ENCODE measurements at regions not wholly inside any gene's neighbourhood (a gene's known extent, or its start where the extent isn't known, plus 50 kb on each side); places are given as distances from the start of the nearest gene placed in this dataset.

DNA sequence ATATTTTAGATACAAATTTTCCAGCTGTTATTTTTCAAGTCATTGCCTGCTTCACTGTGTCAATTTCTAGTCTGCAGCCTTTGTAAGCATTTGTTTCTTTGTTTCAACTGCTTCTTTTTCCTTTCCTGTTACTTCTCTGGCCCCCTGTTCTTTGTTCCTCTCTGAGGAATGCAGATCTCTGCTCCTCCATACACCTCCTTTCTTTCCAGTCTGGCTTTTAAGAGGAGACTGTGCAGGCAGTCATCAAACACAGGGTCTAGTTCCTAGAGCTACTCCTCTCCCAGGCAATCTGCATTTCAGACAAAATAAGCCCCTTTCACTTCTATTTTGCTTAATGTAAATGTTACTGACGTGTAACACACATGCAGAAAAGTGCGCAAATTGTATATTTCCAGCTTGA lies 502.9 kb downstream of the PDCD6IP start:
- no peak overlapping the region for H2AFZ ChIP-seq (ENCODE audit: low read depth, low read length)
- BruUV-seq (replicated peaks), result no TSS peak
- ChIA-PET POLR2A (no interaction called here), CTCF (interaction anchor here (0.7 to 2.5 kb wide), 2 partner anchors 16 to 41 kb away, joined by 3 to 9 read pairs; no protein-coding TSS in a partner anchor)
- no peaks in the 10 kb centered on the region for H3K79me2 ChIP-seq (ENCODE audit: control insufficient read depth, insufficient read depth, low read length)
- H4K20me1 ChIP-seq (replicated peaks; ENCODE audit: control insufficient read depth, extremely low read depth, insufficient read depth, low read length), result no peaks in the 10 kb centered on the region
- H3K27ac ChIP-seq (ENCODE audit: insufficient read depth, low read depth, low read length), result no peak overlapping the region
- dilution Hi-C loops (cut with MboI; ENCODE audit: extremely low pct_ligation_motif_present, low sequenced_read_pairs), result no loop called here
- FAIRE-seq, result no peak
- H3K9me3 ChIP-seq (replicated peaks; ENCODE audit: control insufficient read depth, insufficient read depth, low read length), result no peaks in the 10 kb centered on the region
- H3K27me3 ChIP-seq (ENCODE audit: control insufficient read depth in 2 of 2, insufficient read depth in 2 of 2, low read length in 2 of 2), result no peaks in the 10 kb centered on the region
- intact Hi-C loops (cut with micrococcal nuclease), result no loop called here
- H3K36me3 ChIP-seq (ENCODE audit: control insufficient read depth in 2 of 2, extremely low read depth in 1 of 2, insufficient read depth in 2 of 2, low read length in 2 of 2), result no peaks in the 10 kb centered on the region
- H3K4me3 ChIP-seq (replicated peaks in 1 of 3; ENCODE audit: insufficient read depth in 1 of 3, low read depth in 1 of 3, low read length in 3 of 3), result no peak overlapping the region
- TF ChIP-seq, protein P1, sequence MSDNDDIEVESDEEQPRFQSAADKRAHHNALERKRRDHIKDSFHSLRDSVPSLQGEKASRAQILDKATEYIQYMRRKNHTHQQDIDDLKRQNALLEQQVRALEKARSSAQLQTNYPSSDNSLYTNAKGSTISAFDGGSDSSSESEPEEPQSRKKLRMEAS (IDR thresholded peaks at IDR 0.05; ENCODE audit: insufficient read depth, insufficient read length), result no peak
- TF ChIP-seq POLR2AphosphoS5 (IDR thresholded peaks at IDR 0.05; ENCODE audit: insufficient read depth, low read depth, low read length) (no peak), MYC (IDR thresholded peaks at IDR 0.05; ENCODE audit: low read depth, low read length) (no peak), GATA2 (IDR thresholded peaks at IDR 0.05; ENCODE audit: insufficient read depth, insufficient read length, low read depth, low read length) (no peak), EZH2 (IDR thresholded peaks at IDR 0.05; ENCODE audit: borderline replicate concordance, low read depth, low read length, severe bottlenecking) (no peak), POLR2A (IDR thresholded peaks at IDR 0.05; ENCODE audit: low read depth, low read length) (no peak), JUN (IDR thresholded peaks at IDR 0.05; ENCODE audit: borderline replicate concordance, insufficient read depth, insufficient read length, low read depth) (no peak), FOS (IDR thresholded peaks at IDR 0.05; ENCODE audit: borderline replicate concordance, insufficient read depth, low read length) (no peak)
- TF ChIP-seq, protein P2, sequence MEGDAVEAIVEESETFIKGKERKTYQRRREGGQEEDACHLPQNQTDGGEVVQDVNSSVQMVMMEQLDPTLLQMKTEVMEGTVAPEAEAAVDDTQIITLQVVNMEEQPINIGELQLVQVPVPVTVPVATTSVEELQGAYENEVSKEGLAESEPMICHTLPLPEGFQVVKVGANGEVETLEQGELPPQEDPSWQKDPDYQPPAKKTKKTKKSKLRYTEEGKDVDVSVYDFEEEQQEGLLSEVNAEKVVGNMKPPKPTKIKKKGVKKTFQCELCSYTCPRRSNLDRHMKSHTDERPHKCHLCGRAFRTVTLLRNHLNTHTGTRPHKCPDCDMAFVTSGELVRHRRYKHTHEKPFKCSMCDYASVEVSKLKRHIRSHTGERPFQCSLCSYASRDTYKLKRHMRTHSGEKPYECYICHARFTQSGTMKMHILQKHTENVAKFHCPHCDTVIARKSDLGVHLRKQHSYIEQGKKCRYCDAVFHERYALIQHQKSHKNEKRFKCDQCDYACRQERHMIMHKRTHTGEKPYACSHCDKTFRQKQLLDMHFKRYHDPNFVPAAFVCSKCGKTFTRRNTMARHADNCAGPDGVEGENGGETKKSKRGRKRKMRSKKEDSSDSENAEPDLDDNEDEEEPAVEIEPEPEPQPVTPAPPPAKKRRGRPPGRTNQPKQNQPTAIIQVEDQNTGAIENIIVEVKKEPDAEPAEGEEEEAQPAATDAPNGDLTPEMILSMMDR (IDR thresholded peaks at IDR 0.05; ENCODE audit: extremely low read depth in 1 of 2, insufficient read depth in 1 of 2, low read depth in 1 of 2, low read length in 2 of 2), result no peak
- no peaks in the 10 kb centered on the region for H3K9me1 ChIP-seq (replicated peaks; ENCODE audit: control insufficient read depth, extremely low read depth, insufficient read depth, low read length)
- no peak overlapping the region for H3K4me2 ChIP-seq (ENCODE audit: insufficient read depth, low read length)
- no peak for DNase-seq (ENCODE audit: low read depth, low spot score)
- H3K4me1 ChIP-seq (ENCODE audit: control insufficient read depth, extremely low read depth, insufficient read depth, low read length), result no peaks in the 10 kb centered on the region
- no peak overlapping the region for H3K9ac ChIP-seq (replicated peaks; ENCODE audit: extremely low read depth, insufficient read depth, low read length)

Data from endothelial cell of umbilical vein (primary cell).